Activated effector memory CD4-positive, alpha-beta T cell treated with Interleukin-2 at 50 U/mL for 16 hours (primary cell): ENCODE measurements at regions not wholly inside any gene's neighbourhood (a gene's known extent, or its start where the extent isn't known, plus 50 kb on each side); places are given as distances from the start of the nearest gene placed in this dataset.

Experiments used
- DNase-seq: peaks from one replicate; pipeline ENCODE4 v3.0.0-alpha.2; 2020

- no peak for DNase-seq
These were observed 1377.0 kb downstream of the SUCLG1 start for GRCh38 chr2:83081826-83082690.

GRCh38 chr2:83079007-83079406 is 1380.1 kb downstream of the SUCLG1 start:
- no peak for DNase-seq

GRCh38 chr2:83072767-83073166 is 1386.3 kb downstream of the SUCLG1 start:
- DNase-seq: no peak

- no peak for DNase-seq
These were observed 1387.2 kb downstream of the SUCLG1 start for GRCh38 chr2:83071914-83072313.

- no peak for DNase-seq
These were observed 1387.7 kb downstream of the SUCLG1 start for GRCh38 chr2:83071352-83071751.

- DNase-seq: no peak
These were observed 1389.4 kb downstream of the SUCLG1 start for GRCh38 chr2:83069724-83070123.

GRCh38 chr2:83068714-83069113 is 1390.4 kb downstream of the SUCLG1 start:
- no peak for DNase-seq

- no peak for DNase-seq
These were observed 1391.1 kb downstream of the SUCLG1 start for GRCh38 chr2:83067947-83068346.

- DNase-seq: no peak
These were observed 1395.1 kb downstream of the SUCLG1 start for GRCh38 chr2:83063933-83064332.

GRCh38 chr2:83063511-83063910 is 1395.6 kb downstream of the SUCLG1 start:
- DNase-seq: no peak

- no peak for DNase-seq
These were observed 1400.4 kb downstream of the SUCLG1 start for GRCh38 chr2:83058683-83059082.

- no peak for DNase-seq
These were observed 1403.6 kb downstream of the SUCLG1 start for GRCh38 chr2:83055376-83056010.

GRCh38 chr2:83054751-83055150 is 1404.3 kb downstream of the SUCLG1 start:
- no peak for DNase-seq

GRCh38 chr2:83051538-83052170 is 1407.4 kb downstream of the SUCLG1 start:
- no peak for DNase-seq

- DNase-seq: no peak
These were observed 1417.0 kb downstream of the SUCLG1 start for GRCh38 chr2:83042053-83042452.

- no peak for DNase-seq
These were observed 1436.4 kb downstream of the SUCLG1 start for GRCh38 chr2:83022631-83023210.

GRCh38 chr2:83017366-83018090 is 1441.6 kb downstream of the SUCLG1 start:
- no peak for DNase-seq

- no peak for DNase-seq
These were observed 1442.6 kb downstream of the SUCLG1 start for GRCh38 chr2:83016343-83017110.

- DNase-seq: no peak
These were observed 1443.2 kb downstream of the SUCLG1 start for GRCh38 chr2:83015900-83016299.

- DNase-seq: no peak
These were observed 1443.9 kb downstream of the SUCLG1 start for GRCh38 chr2:83015035-83015715.

GRCh38 chr2:83014462-83014861 is 1444.6 kb downstream of the SUCLG1 start:
- no peak for DNase-seq
